ENCODE measurements at regions not wholly inside any gene's neighbourhood (a gene's known extent, or its start where the extent isn't known, plus 50 kb on each side); places are given as distances from the start of the nearest gene placed in this dataset.

DNA sequence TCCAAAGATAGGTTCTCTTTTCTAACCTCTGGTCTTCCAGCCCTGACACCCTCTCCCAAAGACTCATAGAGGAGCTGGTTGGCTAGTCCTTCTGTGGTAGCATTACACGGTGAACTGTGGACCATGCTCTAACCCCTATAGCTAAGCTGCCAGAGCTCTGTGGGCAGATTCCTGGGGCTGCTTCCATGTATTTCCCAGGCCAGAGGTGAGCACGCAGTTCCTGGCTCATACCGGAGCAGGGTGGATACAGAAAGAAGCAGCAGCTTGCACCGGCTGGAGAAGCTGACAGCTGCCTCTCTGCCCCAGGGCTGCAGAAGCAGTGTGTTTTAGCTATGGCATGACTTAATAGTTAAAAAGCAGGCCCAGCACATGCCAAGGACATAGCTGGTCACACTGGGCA is 84.1 kb upstream of the FOXP4 start:
- intact Hi-C loops (cut with micrococcal nuclease; ENCODE audit: unreplicated experiment): no loop called here
- TF ChIP-seq CTCF (IDR thresholded peaks at IDR 0.05; ENCODE audit: unreplicated experiment): no peak
- peaks cover 4% of the 10 kb centered on the region for H3K36me3 Mint-ChIP-seq (ENCODE audit: insufficient read depth, unreplicated experiment)
- peaks cover 70% of the 10 kb centered on the region for H3K27me3 Mint-ChIP-seq (ENCODE audit: unreplicated experiment)
- no peak for DNase-seq
- BruUV-seq (replicated peaks): no TSS peak
- H3K27ac Mint-ChIP-seq (ENCODE audit: unreplicated experiment): no peak overlapping the region
- no peaks in the 10 kb centered on the region for H3K9me3 Mint-ChIP-seq (ENCODE audit: low read depth, unreplicated experiment)
- no peak overlapping the region for H3K4me3 Mint-ChIP-seq (ENCODE audit: low read depth, unreplicated experiment)
- H3K4me1 Mint-ChIP-seq (ENCODE audit: low read depth, unreplicated experiment): peaks cover 8% of the 10 kb centered on the region
- CTCF ChIA-PET: interaction anchor here (0.6 to 1.4 kb wide), 4 partner anchors 59 to 221 kb away, joined by 3 to 5 read pairs (median 4); no protein-coding TSS in a partner anchor

DNA sequence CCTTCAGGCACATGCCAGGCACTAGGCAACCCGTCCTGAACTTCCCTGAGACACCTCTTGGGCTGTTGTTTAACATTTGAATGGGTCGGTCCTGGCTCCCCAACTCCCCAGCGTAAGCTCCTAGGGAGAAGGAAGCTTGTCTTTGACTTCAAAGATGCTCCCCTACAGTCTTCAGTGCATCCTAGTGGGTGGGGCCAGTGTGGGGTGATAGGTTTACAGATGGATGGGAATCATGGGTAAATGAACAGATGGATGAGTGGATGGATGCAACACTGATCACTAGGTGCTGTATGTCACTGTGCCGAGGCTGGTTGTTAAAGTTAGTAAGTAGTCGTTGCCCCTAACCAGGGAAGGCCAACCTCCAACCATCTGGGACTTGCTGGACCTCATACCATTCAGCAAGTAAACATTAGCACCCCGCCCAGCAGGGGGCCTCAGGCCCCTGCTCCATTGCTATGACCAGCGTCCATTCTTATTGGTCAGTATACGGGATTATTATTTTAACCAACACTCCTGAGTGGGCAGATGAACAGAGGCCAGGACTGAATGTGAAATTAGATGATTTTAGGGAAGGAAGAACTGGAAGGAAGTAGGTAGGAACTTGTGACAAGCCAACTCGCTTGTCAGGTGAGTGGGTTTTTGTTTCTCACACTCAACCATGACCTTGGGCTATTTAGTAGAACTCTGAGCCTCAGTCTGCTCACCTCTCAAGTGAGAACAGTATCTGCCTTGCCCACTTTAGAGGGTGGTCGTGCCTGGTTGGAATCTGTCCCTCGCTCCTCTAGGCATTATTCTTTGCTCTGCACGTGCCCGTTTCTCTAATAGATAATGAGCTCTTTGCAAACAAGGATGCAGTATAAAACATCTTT is 82.9 kb upstream of the FOXP4 start:
- Mint-ChIP-seq H3K36me3 (ENCODE audit: insufficient read depth, unreplicated experiment) (peaks cover 4% of the 10 kb centered on the region), H3K4me1 (ENCODE audit: low read depth, unreplicated experiment) (peaks cover 8% of the 10 kb centered on the region), H3K27ac (ENCODE audit: unreplicated experiment) (peak overlapping the region; percentile 0), H3K9me3 (ENCODE audit: low read depth, unreplicated experiment) (no peaks in the 10 kb centered on the region), H3K27me3 (ENCODE audit: unreplicated experiment) (peaks cover 76% of the 10 kb centered on the region), H3K4me3 (ENCODE audit: low read depth, unreplicated experiment) (no peak overlapping the region)
- peak; percentile 83 for DNase-seq
- CTCF ChIA-PET: interaction anchor here (0.6 to 1.4 kb wide), 2 partner anchors 152 to 220 kb away, joined by 3 to 5 read pairs; no protein-coding TSS in a partner anchor
- peak; percentile 77 for TF ChIP-seq CTCF (IDR thresholded peaks at IDR 0.05; ENCODE audit: unreplicated experiment)
- BruUV-seq (replicated peaks): no TSS peak
- intact Hi-C loops (cut with micrococcal nuclease; ENCODE audit: unreplicated experiment): loop anchor here (1.0 kb wide), 2 partner anchors 129 to 219 kb away; no protein-coding TSS in a partner anchor

DNA sequence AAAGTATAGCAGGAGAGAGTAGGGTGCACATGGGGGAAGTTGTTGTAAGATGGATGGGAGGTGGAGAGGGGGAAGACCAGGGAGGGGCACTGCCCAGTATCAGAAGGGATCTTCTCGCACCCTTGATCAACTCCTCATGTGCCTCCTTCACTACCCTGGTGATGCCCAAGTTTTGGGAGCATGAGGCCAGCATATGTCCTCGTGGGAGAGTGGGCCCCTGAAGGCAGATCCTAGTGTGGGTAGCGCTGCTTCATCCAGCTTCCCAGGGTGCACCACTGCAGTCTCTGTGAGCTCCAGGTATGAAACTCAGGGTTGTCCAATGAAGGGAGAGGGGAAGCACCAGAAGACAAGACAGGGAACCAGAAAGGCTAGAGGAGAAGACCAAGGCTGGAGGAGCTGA is 82.2 kb upstream of the FOXP4 start:
- H3K36me3 Mint-ChIP-seq (ENCODE audit: insufficient read depth, unreplicated experiment): peaks cover 4% of the 10 kb centered on the region
- no peak for TF ChIP-seq CTCF (IDR thresholded peaks at IDR 0.05; ENCODE audit: unreplicated experiment)
- CTCF ChIA-PET: interaction anchor here (0.6 to 1.3 kb wide), 2 partner anchors 139 to 230 kb away, joined by 5 read pairs; no protein-coding TSS in a partner anchor
- H3K4me1 Mint-ChIP-seq (ENCODE audit: low read depth, unreplicated experiment): peaks cover 8% of the 10 kb centered on the region
- peaks cover 83% of the 10 kb centered on the region for H3K27me3 Mint-ChIP-seq (ENCODE audit: unreplicated experiment)
- no peak for DNase-seq
- no peak overlapping the region for H3K4me3 Mint-ChIP-seq (ENCODE audit: low read depth, unreplicated experiment)
- no TSS peak for BruUV-seq (replicated peaks)
- H3K27ac Mint-ChIP-seq (ENCODE audit: unreplicated experiment): no peak overlapping the region
- intact Hi-C loops (cut with micrococcal nuclease; ENCODE audit: unreplicated experiment): no loop called here
- H3K9me3 Mint-ChIP-seq (ENCODE audit: low read depth, unreplicated experiment): no peaks in the 10 kb centered on the region

DNA sequence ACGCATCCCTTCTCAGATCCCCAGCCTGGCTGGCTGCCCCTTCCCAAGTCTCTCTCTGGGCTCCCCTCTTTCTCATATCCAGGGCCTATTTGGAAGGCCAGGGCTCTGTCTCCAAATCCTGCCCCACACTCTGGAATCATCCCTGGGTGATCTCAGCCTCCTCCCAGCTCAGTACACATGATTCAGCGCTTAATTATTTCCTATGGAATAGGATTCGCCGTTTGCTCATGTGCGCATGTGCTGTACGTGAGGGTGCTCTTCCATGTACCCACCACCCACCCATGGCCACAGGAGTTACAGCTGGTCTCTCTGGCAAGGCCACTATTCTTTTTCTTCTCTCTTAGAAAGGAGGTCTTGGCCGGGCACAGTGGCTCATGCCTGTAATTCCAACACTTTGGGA is 81.7 kb upstream of the FOXP4 start:
- no peak for TF ChIP-seq CTCF (IDR thresholded peaks at IDR 0.05; ENCODE audit: unreplicated experiment)
- CTCF ChIA-PET: interaction anchor here (0.6 to 1.3 kb wide), 3 partner anchors 12 to 229 kb away, joined by 3 to 5 read pairs (median 5); no protein-coding TSS in a partner anchor
- peaks cover 88% of the 10 kb centered on the region for H3K27me3 Mint-ChIP-seq (ENCODE audit: unreplicated experiment)
- H3K27ac Mint-ChIP-seq (ENCODE audit: unreplicated experiment): no peak overlapping the region
- H3K4me3 Mint-ChIP-seq (ENCODE audit: low read depth, unreplicated experiment): no peak overlapping the region
- H3K4me1 Mint-ChIP-seq (ENCODE audit: low read depth, unreplicated experiment): peaks cover 11% of the 10 kb centered on the region
- intact Hi-C loops (cut with micrococcal nuclease; ENCODE audit: unreplicated experiment): no loop called here
- no peaks in the 10 kb centered on the region for H3K9me3 Mint-ChIP-seq (ENCODE audit: low read depth, unreplicated experiment)
- no peak for DNase-seq
- peaks cover 4% of the 10 kb centered on the region for H3K36me3 Mint-ChIP-seq (ENCODE audit: insufficient read depth, unreplicated experiment)
- no TSS peak for BruUV-seq (replicated peaks)

Data from Calu3 (cell line).